ENCODE measurements at regions not wholly inside any gene's neighbourhood (a gene's known extent, or its start where the extent isn't known, plus 50 kb on each side); places are given as distances from the start of the nearest gene placed in this dataset.
"Not testable (repeated sequence)": the region's sequence is repeated elsewhere in the genome, so short reads cannot be mapped to it uniquely, and the experiment has no call there.

DNA sequence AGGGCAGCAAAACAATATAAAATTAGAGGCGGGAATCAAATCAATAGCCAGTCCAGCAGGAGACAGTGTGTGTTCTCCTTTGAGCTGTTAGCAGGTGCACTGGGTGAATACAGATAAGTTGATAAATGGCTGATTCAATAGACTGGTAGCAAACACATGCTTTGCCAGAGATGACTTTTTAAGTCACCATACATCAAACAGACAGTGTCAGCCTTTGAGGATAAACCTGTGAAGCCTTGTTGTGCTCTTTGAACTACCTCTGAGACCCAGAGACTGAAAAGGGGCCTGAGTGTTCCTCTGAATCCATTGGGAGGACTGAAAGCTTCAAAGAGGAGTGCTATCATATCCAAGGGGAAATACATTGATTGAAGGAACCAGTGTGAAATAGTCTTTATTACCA, 301.9 kb downstream of the RASEF start:
- no peak for TF ChIP-seq CTCF (IDR thresholded peaks at IDR 0.05; ENCODE audit: insufficient read depth, low read depth, low read length)
- no peak for DNase-seq (ENCODE audit: low read depth)
- H3K4me3 ChIP-seq (ENCODE audit: low read depth, low read length) = no peak overlapping the region

- no peak overlapping the region for H3K4me3 ChIP-seq (ENCODE audit: low read depth, low read length)
- DNase-seq (ENCODE audit: low read depth) = no peak
- TF ChIP-seq CTCF (IDR thresholded peaks at IDR 0.05; ENCODE audit: insufficient read depth, low read depth, low read length) = no peak
These were observed 301.0 kb downstream of the RASEF start for GRCh38 chr9:82761956-82762355.

DNA sequence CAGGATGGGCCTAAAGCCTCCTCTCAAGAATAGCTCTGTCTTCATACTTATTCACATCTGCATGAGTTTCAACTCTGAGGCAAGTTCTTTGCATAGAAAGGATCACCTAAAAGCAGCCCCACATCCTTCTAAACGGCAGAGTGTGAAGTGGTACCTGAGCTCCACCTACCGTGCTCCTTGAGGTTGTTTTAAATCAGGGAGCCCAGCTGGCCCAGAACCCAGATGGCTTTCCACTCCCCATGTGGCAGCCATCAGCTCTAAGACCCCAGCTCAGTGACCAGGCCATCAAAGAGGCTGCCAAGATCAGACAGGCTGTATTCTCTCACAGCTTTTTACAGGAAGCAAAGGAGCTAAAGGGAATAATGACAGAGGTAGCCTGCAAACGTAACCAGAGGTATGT, 299.3 kb downstream of the RASEF start:
- TF ChIP-seq CTCF (IDR thresholded peaks at IDR 0.05; ENCODE audit: insufficient read depth, low read depth, low read length) = no peak
- H3K4me3 ChIP-seq (ENCODE audit: low read depth, low read length) = no peak overlapping the region
- DNase-seq (ENCODE audit: low read depth) = no peak

GRCh38 chr9:82764061-82764668, 298.8 kb downstream of the RASEF start:
- no peak overlapping the region for H3K4me3 ChIP-seq (ENCODE audit: low read depth, low read length)
- DNase-seq (ENCODE audit: low read depth) = no peak
- no peak for TF ChIP-seq CTCF (IDR thresholded peaks at IDR 0.05; ENCODE audit: insufficient read depth, low read depth, low read length)

GRCh38 chr9:82774707-82775231, 288.2 kb downstream of the RASEF start:
- not testable (repeated sequence) for H3K4me3 ChIP-seq (ENCODE audit: low read depth, low read length); DNase-seq (ENCODE audit: low read depth)

DNA sequence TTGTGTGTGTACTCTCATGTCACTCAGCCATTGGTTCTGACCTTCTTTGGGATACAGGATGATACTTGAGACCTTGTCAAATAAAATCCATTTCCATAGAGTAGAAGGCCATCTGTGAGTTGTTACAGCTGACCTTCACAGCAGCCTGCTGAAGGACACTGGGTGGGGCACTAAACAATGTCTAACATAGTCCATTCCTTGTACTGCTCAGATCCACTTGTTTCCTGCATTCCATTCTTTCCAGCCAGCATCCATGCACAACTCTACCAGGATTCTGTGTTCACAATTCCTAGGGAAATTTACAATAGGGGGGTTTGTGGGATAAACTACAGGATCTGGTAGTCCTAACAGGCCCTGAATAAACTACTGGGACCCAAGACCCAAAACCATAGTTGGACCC, 286.4 kb downstream of the RASEF start:
- H3K4me3 ChIP-seq (ENCODE audit: low read depth, low read length) = no peak overlapping the region
- no peak for TF ChIP-seq CTCF (IDR thresholded peaks at IDR 0.05; ENCODE audit: insufficient read depth, low read depth, low read length)

DNA sequence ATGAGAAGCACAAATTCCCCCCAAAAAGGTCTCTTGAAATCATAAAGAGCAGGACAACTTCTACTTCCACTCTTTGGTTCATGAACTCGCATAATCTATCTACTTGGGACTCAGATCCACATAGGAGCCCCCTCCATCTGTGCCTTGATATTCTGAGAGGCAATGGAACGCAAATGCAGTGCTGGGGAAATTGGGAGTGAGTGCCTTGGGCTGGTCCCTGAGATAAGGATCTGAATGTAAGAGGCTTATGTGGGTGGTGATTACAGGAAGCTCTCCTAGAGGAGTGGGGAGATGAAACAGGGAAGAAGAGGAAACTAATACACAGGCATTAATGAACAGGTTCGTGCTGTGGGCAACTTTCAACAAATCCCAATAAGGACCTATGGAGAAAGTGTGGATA, 285.6 kb downstream of the RASEF start:
- DNase-seq (ENCODE audit: low read depth) = no peak
- H3K4me3 ChIP-seq (ENCODE audit: low read depth, low read length) = no peak overlapping the region
- TF ChIP-seq CTCF (IDR thresholded peaks at IDR 0.05; ENCODE audit: insufficient read depth, low read depth, low read length) = no peak

More for the DNA sequence above, 286.4 kb downstream of the RASEF start:
- DNase-seq (ENCODE audit: low read depth) = no peak

DNA sequence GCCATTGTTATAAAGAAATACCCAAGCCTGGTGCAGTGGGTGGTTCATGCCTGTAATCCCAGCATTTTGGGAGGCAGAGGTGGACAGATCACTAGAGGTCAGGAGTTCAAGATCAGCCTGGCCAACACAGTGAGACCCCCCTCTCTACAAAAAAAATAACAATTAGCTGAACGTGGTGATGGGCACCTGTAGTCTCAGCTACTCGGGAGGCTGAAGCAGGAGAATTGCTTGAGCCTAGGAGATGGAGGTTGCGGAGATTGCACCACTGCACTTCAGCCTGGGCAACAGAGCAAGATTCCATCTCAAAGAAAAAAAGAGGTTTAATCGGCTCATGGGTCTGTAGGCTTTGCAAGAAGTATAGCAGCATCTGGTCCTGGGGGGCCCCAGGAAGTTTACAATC, 284.0 kb downstream of the RASEF start:
- DNase-seq (ENCODE audit: low read depth); H3K4me3 ChIP-seq (ENCODE audit: low read depth, low read length): not testable (repeated sequence)

All from fibroblast of villous mesenchyme (primary cell).